Neural progenitor cell (in vitro differentiated cells): ENCODE measurements at regions not wholly inside any gene's neighbourhood (a gene's known extent, or its start where the extent isn't known, plus 50 kb on each side); places are given as distances from the start of the nearest gene placed in this dataset.

Source experiments
- EZH2 ChIP-seq: fragments of 200-600 bp; sonication (generic); IDR thresholded peaks from 2 replicates; pipeline ENCODE4 v1.6.1; 2017; ENCODE audit warnings: antibody characterized with exemption, mild to moderate bottlenecking, moderate library complexity
- EZH2phosphoT487 ChIP-seq: fragments of 200-600 bp; sonication (generic); IDR thresholded peaks from 2 replicates; pipeline ENCODE4 v1.6.1; 2017; ENCODE audit warnings: antibody characterized with exemption
- TF ChIP-seq, protein P1 (sequence below): fragments of 200-600 bp; sonication (generic); IDR thresholded peaks from 2 replicates; pipeline ENCODE4 v1.5.1; 2017; ENCODE audit warnings: antibody characterized with exemption, mild to moderate bottlenecking

DNA sequence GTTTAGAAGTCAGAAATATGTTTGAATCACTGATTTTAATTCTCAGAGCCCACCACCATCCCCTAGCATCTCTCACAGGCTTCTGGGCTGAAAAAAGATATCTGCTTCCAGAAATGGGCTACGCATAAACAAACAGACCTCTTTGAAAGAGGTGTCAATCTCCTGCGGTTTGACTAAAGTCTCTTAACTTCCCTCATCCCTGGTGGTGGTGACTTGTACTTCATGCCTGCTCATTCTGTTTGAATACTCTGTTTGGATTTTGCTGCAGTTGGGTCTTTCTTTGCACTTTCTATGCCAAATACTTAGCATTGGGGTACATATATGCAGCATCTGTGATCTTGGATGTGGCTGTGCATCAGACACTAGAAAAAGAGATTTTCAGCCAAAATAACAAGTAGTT is 157.2 kb upstream of the ATP10B start:
- TF ChIP-seq, protein P1, sequence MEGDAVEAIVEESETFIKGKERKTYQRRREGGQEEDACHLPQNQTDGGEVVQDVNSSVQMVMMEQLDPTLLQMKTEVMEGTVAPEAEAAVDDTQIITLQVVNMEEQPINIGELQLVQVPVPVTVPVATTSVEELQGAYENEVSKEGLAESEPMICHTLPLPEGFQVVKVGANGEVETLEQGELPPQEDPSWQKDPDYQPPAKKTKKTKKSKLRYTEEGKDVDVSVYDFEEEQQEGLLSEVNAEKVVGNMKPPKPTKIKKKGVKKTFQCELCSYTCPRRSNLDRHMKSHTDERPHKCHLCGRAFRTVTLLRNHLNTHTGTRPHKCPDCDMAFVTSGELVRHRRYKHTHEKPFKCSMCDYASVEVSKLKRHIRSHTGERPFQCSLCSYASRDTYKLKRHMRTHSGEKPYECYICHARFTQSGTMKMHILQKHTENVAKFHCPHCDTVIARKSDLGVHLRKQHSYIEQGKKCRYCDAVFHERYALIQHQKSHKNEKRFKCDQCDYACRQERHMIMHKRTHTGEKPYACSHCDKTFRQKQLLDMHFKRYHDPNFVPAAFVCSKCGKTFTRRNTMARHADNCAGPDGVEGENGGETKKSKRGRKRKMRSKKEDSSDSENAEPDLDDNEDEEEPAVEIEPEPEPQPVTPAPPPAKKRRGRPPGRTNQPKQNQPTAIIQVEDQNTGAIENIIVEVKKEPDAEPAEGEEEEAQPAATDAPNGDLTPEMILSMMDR: no peak
- no peak for TF ChIP-seq EZH2phosphoT487
- no peak for TF ChIP-seq EZH2
